ENCODE measurements at regions not wholly inside any gene's neighbourhood (a gene's known extent, or its start where the extent isn't known, plus 50 kb on each side); places are given as distances from the start of the nearest gene placed in this dataset.
"Not testable (repeated sequence)": the region's sequence is repeated elsewhere in the genome, so short reads cannot be mapped to it uniquely, and the experiment has no call there.

DNA sequence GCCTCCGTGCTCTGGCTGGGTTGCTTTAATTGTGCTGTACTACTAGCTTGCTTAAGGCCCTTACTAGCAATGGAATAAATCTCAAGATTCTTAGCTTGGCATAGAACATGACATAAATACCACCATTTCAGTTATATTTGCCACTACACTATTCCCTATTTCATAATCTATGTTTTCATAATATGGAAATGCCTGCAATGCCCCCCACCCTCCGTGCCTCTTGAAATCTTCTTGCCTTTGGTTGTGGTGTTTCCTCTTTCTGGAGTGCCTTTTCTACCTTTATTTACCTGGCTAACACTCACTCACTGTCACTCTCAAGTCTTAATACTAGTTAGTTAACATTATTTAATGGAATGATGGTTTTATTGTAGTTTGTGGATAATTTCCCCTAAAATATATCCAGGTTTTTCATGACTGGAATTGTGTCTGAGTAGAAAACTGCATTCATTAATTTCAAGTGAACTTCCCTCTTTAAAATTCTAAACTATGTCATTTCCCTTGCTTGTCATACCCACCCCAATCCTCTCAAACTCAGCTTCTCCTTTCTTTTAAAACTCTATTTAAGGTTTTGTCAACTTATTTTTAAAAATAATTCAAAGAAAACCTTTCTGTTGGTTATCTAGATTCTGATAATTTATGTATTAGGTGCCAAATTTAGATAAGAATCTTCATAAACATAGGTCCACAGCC is 521.7 kb upstream of the DAB2 start:
- intact Hi-C loops (cut with micrococcal nuclease), result loop anchor here (5.0 kb wide), 2 partner anchors 364 to 791 kb away; no protein-coding TSS in a partner anchor
- no peaks in the 10 kb centered on the region for H3K9me3 Mint-ChIP-seq
- peaks cover 32% of the 10 kb centered on the region for H3K4me1 Mint-ChIP-seq (ENCODE audit: low read depth)
- H3K36me3 Mint-ChIP-seq (ENCODE audit: low read depth), result no peaks in the 10 kb centered on the region
- peak overlapping the region; percentile 83 for H3K27ac Mint-ChIP-seq
- no peaks in the 10 kb centered on the region for H3K27me3 Mint-ChIP-seq
- H3K4me3 Mint-ChIP-seq, result no peak overlapping the region

DNA sequence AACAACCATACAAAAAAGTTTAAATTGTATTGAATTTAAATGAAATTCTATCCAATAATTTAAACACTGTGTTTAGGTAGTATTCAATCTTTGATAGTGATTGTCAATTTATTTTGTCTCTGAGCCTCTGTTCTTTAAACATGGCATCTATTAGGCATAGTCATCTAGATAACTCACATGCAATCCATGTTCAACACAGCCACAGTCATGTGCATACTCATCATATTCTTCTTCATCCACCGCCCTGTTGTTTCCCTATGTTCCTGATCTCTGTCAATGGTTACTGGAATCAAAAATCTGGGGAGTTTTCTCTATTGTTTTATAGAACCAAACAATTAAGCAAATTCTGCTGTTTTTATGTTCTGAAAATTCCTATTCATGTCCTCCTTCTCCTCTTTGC is 521.1 kb upstream of the DAB2 start:
- no peaks in the 10 kb centered on the region for H3K36me3 Mint-ChIP-seq (ENCODE audit: low read depth)
- H3K4me3 Mint-ChIP-seq, result no peak overlapping the region
- H3K9me3 Mint-ChIP-seq, result no peaks in the 10 kb centered on the region
- intact Hi-C loops (cut with micrococcal nuclease), result loop anchor here (5.0 kb wide), 2 partner anchors 364 to 791 kb away; no protein-coding TSS in a partner anchor
- H3K27ac Mint-ChIP-seq, result peak overlapping the region; percentile 83
- peaks cover 32% of the 10 kb centered on the region for H3K4me1 Mint-ChIP-seq (ENCODE audit: low read depth)
- H3K27me3 Mint-ChIP-seq, result no peaks in the 10 kb centered on the region

DNA sequence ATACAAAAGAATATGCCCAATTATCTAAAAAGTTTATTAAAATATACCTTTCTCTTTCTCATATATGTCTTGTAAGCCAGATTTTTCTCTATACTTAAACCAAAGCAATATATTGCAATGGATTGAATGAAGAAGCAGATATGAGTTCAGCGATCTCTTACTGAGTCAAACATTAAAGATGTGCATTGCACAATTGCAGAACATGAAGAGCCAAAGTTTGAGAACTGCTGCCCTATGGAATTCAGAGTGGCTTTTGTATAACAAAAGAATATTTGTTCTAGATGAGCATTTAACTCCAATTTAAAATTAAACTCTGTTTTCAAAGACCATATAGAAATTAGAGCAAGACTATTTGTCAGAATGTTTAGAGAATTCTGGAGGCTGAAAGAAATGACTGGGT is 519.0 kb upstream of the DAB2 start:
- H3K4me3 Mint-ChIP-seq, result no peak overlapping the region
- no peak overlapping the region for H3K27ac Mint-ChIP-seq
- H3K27me3 Mint-ChIP-seq, result no peaks in the 10 kb centered on the region
- peaks cover 28% of the 10 kb centered on the region for H3K4me1 Mint-ChIP-seq (ENCODE audit: low read depth)
- H3K36me3 Mint-ChIP-seq (ENCODE audit: low read depth), result no peaks in the 10 kb centered on the region
- intact Hi-C loops (cut with micrococcal nuclease), result no loop called here
- no peaks in the 10 kb centered on the region for H3K9me3 Mint-ChIP-seq

DNA sequence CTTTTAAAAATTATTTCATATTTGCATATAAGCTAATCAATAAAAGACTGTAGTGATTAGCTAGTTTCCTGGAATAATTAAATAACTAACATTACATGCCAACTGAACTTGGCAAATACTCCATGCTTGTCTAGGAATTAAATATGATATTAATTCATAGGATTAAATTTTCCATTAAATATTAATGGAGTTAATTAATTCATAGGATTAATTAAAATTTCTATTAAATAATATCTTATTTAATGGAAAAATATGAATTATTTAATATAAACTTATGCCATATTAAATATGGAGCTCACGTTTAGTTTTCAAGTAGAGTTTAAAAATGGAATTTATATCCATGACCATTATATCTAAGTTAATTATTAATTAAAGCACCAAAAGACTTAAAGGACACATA is 517.8 kb upstream of the DAB2 start:
- Mint-ChIP-seq H3K27me3 (no peaks in the 10 kb centered on the region), H3K9me3 (no peaks in the 10 kb centered on the region), H3K27ac (no peak overlapping the region), H3K4me1 (ENCODE audit: low read depth) (peaks cover 24% of the 10 kb centered on the region), H3K36me3 (ENCODE audit: low read depth) (no peaks in the 10 kb centered on the region), H3K4me3 (no peak overlapping the region)
- intact Hi-C loops (cut with micrococcal nuclease), result no loop called here

DNA sequence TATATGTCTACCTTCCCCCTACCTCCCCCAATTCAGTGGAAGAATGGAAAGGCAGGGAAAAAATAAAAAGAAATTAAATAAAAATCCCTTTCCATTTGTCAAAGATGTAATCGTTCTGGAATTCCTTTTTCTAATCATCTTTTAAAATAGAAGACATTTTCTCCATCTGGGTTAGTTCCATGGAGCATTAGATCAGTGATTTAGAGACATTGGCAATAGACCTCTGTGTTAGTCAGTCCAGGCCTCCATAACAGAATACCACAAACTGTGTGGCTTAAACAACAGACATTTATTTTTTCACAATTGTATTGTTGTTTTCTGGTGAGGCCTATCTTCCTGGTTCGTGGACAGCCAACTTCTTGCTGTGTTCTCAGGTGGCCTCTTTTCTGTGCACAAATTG is 516.6 kb upstream of the DAB2 start:
- intact Hi-C loops (cut with micrococcal nuclease), result no loop called here
- Mint-ChIP-seq H3K36me3 (ENCODE audit: low read depth) (no peaks in the 10 kb centered on the region), H3K4me3 (no peak overlapping the region)

DNA sequence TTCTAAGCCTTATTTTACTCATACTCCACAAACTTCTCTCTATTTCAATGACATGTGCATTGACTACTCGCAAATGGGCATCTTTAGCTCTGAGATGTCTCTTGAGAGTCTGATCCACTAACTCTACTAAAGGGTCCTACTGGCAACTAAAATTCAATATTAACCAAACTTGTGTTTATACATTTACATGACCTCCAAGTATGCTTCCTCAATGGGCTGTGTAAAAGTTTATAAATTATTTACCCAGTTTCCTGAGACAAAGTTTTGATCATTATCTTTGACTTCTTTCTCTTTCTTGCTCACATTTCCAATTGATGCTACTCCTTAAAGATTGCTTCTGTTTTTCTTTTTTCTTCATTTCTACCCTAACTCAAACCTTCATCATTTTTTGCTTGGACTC is 510.1 kb upstream of the DAB2 start:
- intact Hi-C loops (cut with micrococcal nuclease), result no loop called here
- Mint-ChIP-seq H3K36me3 (ENCODE audit: low read depth) (no peaks in the 10 kb centered on the region), H3K9me3 (peaks cover 5% of the 10 kb centered on the region)

More for the DNA sequence above, 516.6 kb upstream of the DAB2 start:
- H3K4me1 Mint-ChIP-seq (ENCODE audit: low read depth), result peaks cover 14% of the 10 kb centered on the region
- no peaks in the 10 kb centered on the region for H3K9me3 Mint-ChIP-seq
- no peaks in the 10 kb centered on the region for H3K27me3 Mint-ChIP-seq
- H3K27ac Mint-ChIP-seq, result no peak overlapping the region

DNA sequence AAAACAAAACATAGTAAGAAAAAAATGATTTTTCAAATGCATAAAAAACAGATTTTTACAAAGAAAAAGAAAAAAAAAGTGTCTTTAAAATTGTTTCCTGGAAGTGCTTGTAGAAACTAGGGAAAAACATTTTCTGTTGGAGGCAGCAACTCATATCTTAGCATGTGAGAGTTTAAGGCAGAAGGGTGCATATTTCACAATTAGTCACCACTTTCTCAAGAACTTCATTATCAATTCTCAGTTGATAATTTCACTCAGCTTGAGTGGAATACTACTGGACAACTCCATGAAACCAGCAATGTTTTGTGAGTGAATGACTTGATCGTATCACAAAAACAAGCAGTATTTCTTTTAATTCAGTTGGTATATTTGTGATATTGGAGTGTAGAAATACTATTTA is 508.3 kb upstream of the DAB2 start:
- Mint-ChIP-seq H3K27me3 (no peaks in the 10 kb centered on the region), H3K4me3 (no peak overlapping the region), H3K36me3 (ENCODE audit: low read depth) (no peaks in the 10 kb centered on the region), H3K4me1 (ENCODE audit: low read depth) (no peaks in the 10 kb centered on the region), H3K27ac (no peak overlapping the region), H3K9me3 (peaks cover 18% of the 10 kb centered on the region)
- intact Hi-C loops (cut with micrococcal nuclease), result no loop called here

More for the DNA sequence above, 510.1 kb upstream of the DAB2 start:
- Mint-ChIP-seq H3K4me3 (no peak overlapping the region), H3K4me1 (ENCODE audit: low read depth) (no peaks in the 10 kb centered on the region), H3K27me3 (no peaks in the 10 kb centered on the region), H3K27ac (no peak overlapping the region)

DNA sequence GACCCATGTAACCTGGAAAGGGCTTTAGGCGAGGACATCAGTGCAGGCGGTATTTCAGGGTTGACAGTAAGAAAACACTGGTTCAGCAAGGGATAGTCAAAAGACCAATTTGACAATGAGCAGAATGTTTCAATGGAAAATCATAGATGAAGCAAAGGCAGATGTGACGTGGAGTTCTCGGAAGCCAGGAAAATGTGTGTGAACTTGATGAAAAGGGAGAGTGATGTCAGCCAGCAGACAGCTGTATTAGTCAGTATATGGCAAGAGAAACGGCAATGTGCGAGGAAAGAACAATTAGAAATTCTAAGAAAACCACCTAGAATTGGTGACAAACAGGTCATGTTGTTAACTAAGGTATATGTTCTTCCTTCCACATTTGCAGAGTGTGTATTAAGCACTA is 503.9 kb upstream of the DAB2 start:
- intact Hi-C loops (cut with micrococcal nuclease), result no loop called here
- no peak overlapping the region for H3K27ac Mint-ChIP-seq
- no peaks in the 10 kb centered on the region for H3K36me3 Mint-ChIP-seq (ENCODE audit: low read depth)
- H3K27me3 Mint-ChIP-seq, result no peaks in the 10 kb centered on the region
- H3K4me1 Mint-ChIP-seq (ENCODE audit: low read depth), result no peaks in the 10 kb centered on the region
- H3K4me3 Mint-ChIP-seq, result no peak overlapping the region
- peaks cover 18% of the 10 kb centered on the region for H3K9me3 Mint-ChIP-seq

DNA sequence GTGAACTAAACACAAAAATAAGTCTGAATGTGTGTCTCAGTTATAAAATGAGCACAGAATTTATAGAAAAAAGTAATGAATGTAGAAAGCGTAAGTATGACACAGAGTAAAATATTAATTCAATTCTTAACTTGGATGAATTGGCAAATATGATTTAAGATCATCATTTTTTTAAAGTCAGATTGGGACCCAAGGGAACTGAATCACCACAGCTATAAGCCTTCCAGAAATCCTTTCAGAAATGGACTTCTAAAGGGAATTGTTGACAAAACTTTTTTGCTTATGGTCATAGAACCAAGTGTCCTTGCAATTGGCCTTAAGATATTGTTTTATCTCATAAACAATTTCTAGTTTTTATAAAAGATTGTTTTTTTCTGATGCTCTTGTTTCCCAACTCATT is 495.1 kb upstream of the DAB2 start:
- intact Hi-C loops (cut with micrococcal nuclease), result no loop called here
- Mint-ChIP-seq H3K4me3 (no peak overlapping the region), H3K27ac (no peak overlapping the region), H3K27me3 (no peaks in the 10 kb centered on the region), H3K9me3 (no peaks in the 10 kb centered on the region), H3K4me1 (ENCODE audit: low read depth) (no peaks in the 10 kb centered on the region), H3K36me3 (ENCODE audit: low read depth) (no peaks in the 10 kb centered on the region)

DNA sequence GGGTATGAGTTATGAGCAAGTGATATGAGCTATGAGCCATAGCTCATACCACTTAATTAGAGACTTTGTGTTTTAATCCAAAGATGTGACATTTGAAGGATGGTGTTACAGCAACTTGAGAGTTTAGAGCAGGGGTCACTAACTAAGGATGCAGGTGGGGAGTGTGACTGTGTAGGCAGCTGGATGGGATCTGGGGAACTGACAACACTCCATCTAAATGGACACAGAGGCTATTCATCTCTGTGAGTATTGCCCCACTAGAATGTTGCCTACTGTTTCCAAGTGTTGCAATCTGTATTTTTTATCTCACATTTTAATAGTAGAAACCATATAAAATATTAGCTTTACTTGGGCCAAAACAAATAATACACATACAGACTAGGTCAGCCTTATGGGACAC is 488.1 kb upstream of the DAB2 start:
- Mint-ChIP-seq H3K36me3 (ENCODE audit: low read depth) (no peaks in the 10 kb centered on the region), H3K9me3 (no peaks in the 10 kb centered on the region), H3K4me3 (no peak overlapping the region), H3K27ac (no peak overlapping the region), H3K4me1 (ENCODE audit: low read depth) (no peaks in the 10 kb centered on the region), H3K27me3 (no peaks in the 10 kb centered on the region)
- intact Hi-C loops (cut with micrococcal nuclease), result no loop called here

DNA sequence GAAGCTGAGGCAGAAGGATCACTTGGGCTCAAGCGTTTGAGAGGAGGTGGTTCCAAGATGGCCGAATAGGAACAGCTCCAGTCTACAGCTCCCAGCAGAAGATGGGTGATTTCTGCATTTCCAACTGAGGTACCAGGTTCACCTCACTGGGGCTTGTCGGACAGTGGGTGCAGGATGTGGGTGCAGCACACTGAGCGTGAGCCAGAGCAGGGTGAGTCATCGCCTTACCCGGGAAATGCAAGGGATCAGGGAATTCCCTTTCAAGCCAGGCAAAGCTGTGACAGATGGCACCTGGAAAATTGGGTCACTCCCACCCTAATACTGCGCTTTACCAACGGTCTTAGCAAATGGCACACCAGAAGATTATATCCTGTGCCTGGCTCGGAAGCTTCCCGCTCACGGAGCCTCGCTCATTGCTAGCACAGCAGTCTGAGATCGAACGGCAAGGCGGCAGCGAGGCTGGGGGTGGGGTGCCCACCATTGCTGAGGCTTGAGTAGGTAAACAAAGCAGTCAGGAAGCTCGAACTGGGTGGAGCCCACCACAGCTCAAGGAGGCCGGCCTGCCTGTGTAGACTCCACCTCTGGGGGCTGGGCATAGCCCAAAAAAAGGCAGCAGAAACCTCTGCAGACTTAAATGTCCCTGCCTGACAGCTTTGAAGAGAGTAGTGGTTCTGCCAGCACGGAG is 482.6 kb upstream of the DAB2 start:
- H3K36me3 Mint-ChIP-seq (ENCODE audit: low read depth); H3K9me3 Mint-ChIP-seq; H3K4me3 Mint-ChIP-seq; H3K4me1 Mint-ChIP-seq (ENCODE audit: low read depth); H3K27me3 Mint-ChIP-seq; intact Hi-C loops (cut with micrococcal nuclease); H3K27ac Mint-ChIP-seq: not testable (repeated sequence)

DNA sequence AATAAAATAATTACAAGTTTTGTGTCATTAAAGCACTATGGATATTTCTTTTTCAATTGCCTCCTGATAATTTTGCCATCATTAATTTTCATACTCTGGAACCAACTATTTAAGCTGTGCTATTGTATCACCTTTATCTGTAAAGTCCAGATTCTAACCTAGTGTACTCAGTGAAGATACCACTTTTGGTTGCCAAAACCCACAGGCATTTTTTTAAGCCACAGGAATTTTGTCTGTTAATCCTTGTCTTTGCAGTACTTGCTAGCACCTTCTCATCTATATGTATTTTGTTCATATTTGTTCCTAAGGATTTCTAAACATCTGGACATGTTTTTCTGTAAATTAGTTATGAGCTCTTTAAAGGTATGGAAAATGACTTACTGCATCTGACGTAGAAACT is 481.4 kb upstream of the DAB2 start:
- no peaks in the 10 kb centered on the region for H3K36me3 Mint-ChIP-seq (ENCODE audit: low read depth)
- H3K27me3 Mint-ChIP-seq, result no peaks in the 10 kb centered on the region
- no peak overlapping the region for H3K4me3 Mint-ChIP-seq
- no peaks in the 10 kb centered on the region for H3K9me3 Mint-ChIP-seq
- intact Hi-C loops (cut with micrococcal nuclease), result no loop called here
- H3K27ac Mint-ChIP-seq, result no peak overlapping the region
- H3K4me1 Mint-ChIP-seq (ENCODE audit: low read depth), result no peaks in the 10 kb centered on the region

DNA sequence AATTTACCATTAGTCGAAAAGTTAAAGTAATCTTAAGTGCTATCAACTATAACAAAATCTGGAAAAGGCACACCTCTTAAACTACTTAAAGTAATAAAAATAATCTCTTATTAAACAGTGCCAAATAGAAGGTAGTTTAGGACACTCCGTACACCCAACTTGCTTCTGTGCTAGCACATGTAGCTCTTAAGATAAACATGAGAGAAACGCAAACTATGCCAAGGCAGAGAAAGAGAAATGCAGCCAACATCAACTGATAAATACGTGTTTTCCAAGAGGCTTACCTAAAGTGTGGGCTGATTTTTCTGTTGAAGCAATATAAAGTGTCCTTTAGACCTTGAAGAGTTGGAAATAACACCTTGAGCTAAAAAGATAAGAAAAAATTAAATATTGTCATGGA is 480.6 kb upstream of the DAB2 start:
- no peaks in the 10 kb centered on the region for H3K9me3 Mint-ChIP-seq
- H3K4me3 Mint-ChIP-seq, result no peak overlapping the region
- H3K36me3 Mint-ChIP-seq (ENCODE audit: low read depth), result no peaks in the 10 kb centered on the region
- H3K27ac Mint-ChIP-seq, result no peak overlapping the region
- H3K4me1 Mint-ChIP-seq (ENCODE audit: low read depth), result no peaks in the 10 kb centered on the region
- H3K27me3 Mint-ChIP-seq, result no peaks in the 10 kb centered on the region
- intact Hi-C loops (cut with micrococcal nuclease), result no loop called here

DNA sequence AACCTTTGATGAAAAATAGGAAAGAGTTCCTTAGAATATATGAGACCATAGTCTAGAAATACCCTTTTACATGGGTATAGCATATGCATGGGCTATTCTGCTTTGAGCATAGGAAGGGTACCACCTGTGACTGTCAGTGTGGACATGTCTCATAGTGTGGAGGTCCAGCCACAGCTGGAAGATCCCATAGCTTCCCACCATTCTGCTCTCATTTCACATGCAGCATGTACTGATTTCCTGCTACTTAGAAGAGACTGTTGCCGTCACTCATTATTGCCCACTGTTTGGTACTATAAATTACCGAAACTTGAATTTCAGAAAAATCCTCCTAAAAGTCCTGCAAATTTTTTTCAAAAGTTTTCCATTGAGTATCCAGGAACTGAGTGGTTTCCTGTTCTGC is 477.8 kb upstream of the DAB2 start:
- Mint-ChIP-seq H3K9me3 (no peaks in the 10 kb centered on the region), H3K4me1 (ENCODE audit: low read depth) (no peaks in the 10 kb centered on the region), H3K4me3 (no peak overlapping the region), H3K27me3 (no peaks in the 10 kb centered on the region), H3K27ac (no peak overlapping the region), H3K36me3 (ENCODE audit: low read depth) (no peaks in the 10 kb centered on the region)
- intact Hi-C loops (cut with micrococcal nuclease), result no loop called here

DNA sequence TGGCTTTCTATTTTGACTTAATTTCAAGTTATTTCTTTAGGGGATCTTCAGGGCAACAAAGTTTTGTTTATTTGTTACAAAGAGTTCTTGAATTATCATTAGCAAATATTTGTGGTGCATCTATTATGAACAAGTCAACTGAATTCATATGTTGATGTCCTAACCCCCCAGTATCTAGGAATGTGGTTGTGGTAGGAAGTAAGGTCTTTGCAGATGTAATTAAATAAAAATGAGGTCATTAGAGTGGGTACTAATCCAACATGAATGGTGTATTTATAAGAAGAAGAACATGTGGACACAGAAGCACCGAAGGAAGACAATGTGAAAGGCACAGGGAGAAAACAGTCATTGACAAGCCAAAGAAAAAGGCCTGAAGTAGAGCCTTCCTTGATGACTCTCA is 474.0 kb upstream of the DAB2 start:
- intact Hi-C loops (cut with micrococcal nuclease), result no loop called here
- Mint-ChIP-seq H3K27me3 (no peaks in the 10 kb centered on the region), H3K4me3 (no peak overlapping the region), H3K4me1 (ENCODE audit: low read depth) (no peaks in the 10 kb centered on the region), H3K27ac (no peak overlapping the region), H3K36me3 (ENCODE audit: low read depth) (no peaks in the 10 kb centered on the region), H3K9me3 (no peaks in the 10 kb centered on the region)
